Calu3 (cell line): ENCODE measurements at regions not wholly inside any gene's neighbourhood (a gene's known extent, or its start where the extent isn't known, plus 50 kb on each side); places are given as distances from the start of the nearest gene placed in this dataset.
"Not testable (repeated sequence)": the region's sequence is repeated elsewhere in the genome, so short reads cannot be mapped to it uniquely, and the experiment has no call there.

Experiments used
- BruUV-seq: library from RNA; stranded (reverse); fragments of 400-500 nt; replicated peaks from 2 replicates; lab custom pipeline; 2021; lab: Mats Ljungman, UMichigan
- CTCF ChIA-PET: fragments of 300-600 bp; sonication (Branson Sonifier 250); formaldehyde crosslinking; loops from one replicate; lab custom pipeline; 2022; ENCODE audit warnings: antibody characterized with exemption; lab: Charles Lee
- DNase-seq: peaks from one replicate; pipeline ENCODE4 v3.0.0; 2022
- H3K27ac Mint-ChIP-seq: one replicate; pipeline ENCODE4 v1.8.0; 2022; ENCODE audit warnings: mixed read lengths; ENCODE audit not compliant: unreplicated experiment
- H3K27me3 Mint-ChIP-seq: one replicate; pipeline ENCODE4 v1.8.0; 2022; ENCODE audit warnings: mixed read lengths; ENCODE audit not compliant: unreplicated experiment
- H3K36me3 Mint-ChIP-seq: one replicate; pipeline ENCODE4 v1.8.0; 2022; ENCODE audit warnings: mild to moderate bottlenecking, moderate library complexity, mixed read lengths; ENCODE audit not compliant: insufficient read depth, unreplicated experiment
- H3K4me1 Mint-ChIP-seq: one replicate; pipeline ENCODE4 v1.8.0; 2022; ENCODE audit warnings: mild to moderate bottlenecking, low read depth, mixed read lengths; ENCODE audit not compliant: unreplicated experiment
- H3K4me3 Mint-ChIP-seq: one replicate; pipeline ENCODE4 v1.8.0; 2022; ENCODE audit warnings: mild to moderate bottlenecking, low read depth, moderate library complexity, mixed read lengths; ENCODE audit not compliant: unreplicated experiment
- H3K9me3 Mint-ChIP-seq: one replicate; pipeline ENCODE4 v1.8.0; 2022; ENCODE audit warnings: low read depth, mixed read lengths; ENCODE audit not compliant: unreplicated experiment
- intact Hi-C: fragments of 100-400 bp; cut with micrococcal nuclease; formaldehyde crosslinking; loops from one replicate; pipeline ENCODE4 v1.10.0; 2022; ENCODE audit not compliant: unreplicated experiment

- H3K4me3 Mint-ChIP-seq, H3K27ac Mint-ChIP-seq, CTCF ChIA-PET, H3K27me3 Mint-ChIP-seq, H3K9me3 Mint-ChIP-seq, intact Hi-C loops, H3K36me3 Mint-ChIP-seq, H3K4me1 Mint-ChIP-seq, BruUV-seq, DNase-seq: not testable (repeated sequence)
These were observed 107.1 kb upstream of the TPTE start for GRCh38 chr21:10414121-10414924.

- H3K9me3 Mint-ChIP-seq, H3K27me3 Mint-ChIP-seq, H3K4me1 Mint-ChIP-seq, BruUV-seq, DNase-seq, intact Hi-C loops, H3K4me3 Mint-ChIP-seq, H3K27ac Mint-ChIP-seq, CTCF ChIA-PET, H3K36me3 Mint-ChIP-seq: not testable (repeated sequence)
These were observed 106.5 kb upstream of the TPTE start for GRCh38 chr21:10414925-10415254.

- CTCF ChIA-PET, H3K27me3 Mint-ChIP-seq: not testable (repeated sequence)
These were observed 105.9 kb upstream of the TPTE start for GRCh38 chr21:10415456-10415855.

GRCh38 chr21:10415859-10416258 is 105.5 kb upstream of the TPTE start:
- H3K9me3 Mint-ChIP-seq, H3K36me3 Mint-ChIP-seq, intact Hi-C loops, H3K4me1 Mint-ChIP-seq, H3K4me3 Mint-ChIP-seq, CTCF ChIA-PET, BruUV-seq, DNase-seq, H3K27me3 Mint-ChIP-seq, H3K27ac Mint-ChIP-seq: not testable (repeated sequence)

More at GRCh38 chr21:10415456-10415855, 105.9 kb upstream of the TPTE start:
- BruUV-seq, H3K36me3 Mint-ChIP-seq, DNase-seq, H3K27ac Mint-ChIP-seq, H3K9me3 Mint-ChIP-seq, intact Hi-C loops, H3K4me1 Mint-ChIP-seq, H3K4me3 Mint-ChIP-seq: not testable (repeated sequence)

GRCh38 chr21:10416691-10417447 is 104.5 kb upstream of the TPTE start:
- DNase-seq, H3K4me3 Mint-ChIP-seq, H3K4me1 Mint-ChIP-seq, BruUV-seq, intact Hi-C loops, H3K36me3 Mint-ChIP-seq, H3K27ac Mint-ChIP-seq, CTCF ChIA-PET, H3K27me3 Mint-ChIP-seq, H3K9me3 Mint-ChIP-seq: not testable (repeated sequence)

- DNase-seq, BruUV-seq, H3K27ac Mint-ChIP-seq, H3K36me3 Mint-ChIP-seq, H3K4me1 Mint-ChIP-seq, H3K9me3 Mint-ChIP-seq, CTCF ChIA-PET, H3K27me3 Mint-ChIP-seq, intact Hi-C loops, H3K4me3 Mint-ChIP-seq: not testable (repeated sequence)
These were observed 103.8 kb upstream of the TPTE start for GRCh38 chr21:10417551-10418002.

- H3K4me1 Mint-ChIP-seq, H3K4me3 Mint-ChIP-seq, H3K36me3 Mint-ChIP-seq, H3K27ac Mint-ChIP-seq, BruUV-seq, H3K27me3 Mint-ChIP-seq, DNase-seq, H3K9me3 Mint-ChIP-seq, CTCF ChIA-PET, intact Hi-C loops: not testable (repeated sequence)
These were observed 102.9 kb upstream of the TPTE start for GRCh38 chr21:10418250-10419048.

GRCh38 chr21:10421199-10421598 is 100.2 kb upstream of the TPTE start:
- H3K4me1 Mint-ChIP-seq, H3K36me3 Mint-ChIP-seq, H3K9me3 Mint-ChIP-seq, intact Hi-C loops, CTCF ChIA-PET, H3K27me3 Mint-ChIP-seq, DNase-seq, BruUV-seq, H3K27ac Mint-ChIP-seq, H3K4me3 Mint-ChIP-seq: not testable (repeated sequence)

- H3K4me3 Mint-ChIP-seq, BruUV-seq, intact Hi-C loops, H3K9me3 Mint-ChIP-seq, DNase-seq, H3K4me1 Mint-ChIP-seq, H3K36me3 Mint-ChIP-seq, CTCF ChIA-PET, H3K27ac Mint-ChIP-seq, H3K27me3 Mint-ChIP-seq: not testable (repeated sequence)
These were observed 99.8 kb upstream of the TPTE start for GRCh38 chr21:10421601-10422000.
